Spleen (tissue), 11 donors: ENCODE measurements at regions not wholly inside any gene's neighbourhood (a gene's known extent, or its start where the extent isn't known, plus 50 kb on each side); places are given as distances from the start of the nearest gene placed in this dataset.

Experiments used
- DNase-seq: peaks from one replicate; pipeline ENCODE4 v3.0.0-alpha.2; 2020
- H3K27ac ChIP-seq, 8 donors: fragments of 200-600 bp; sonication (generic) in 7 of 8; 1 replicate in 4 of 8; 2 replicates in 4 of 8; pipeline versions ENCODE4 v1.5.0 to v1.8.0; 2016 to 2021; ENCODE audit warnings: inconsistent platforms in 4 of 8, mild to moderate bottlenecking in 4 of 8, moderate library complexity in 1 of 8
- H3K27me3 ChIP-seq, 7 donors: fragments of 200-600 bp; sonication (generic) in 6 of 7; replicated peaks in 1 of 7; 1 replicate in 4 of 7; 2 replicates in 3 of 7; pipeline versions ENCODE4 v1.5.0 to v1.8.0; 2016 to 2021; ENCODE audit warnings: inconsistent platforms in 3 of 7, mild to moderate bottlenecking in 1 of 7
- H3K36me3 ChIP-seq, 6 donors: fragments of 200-600 bp; sonication (generic) in 5 of 6; 1 replicate in 4 of 6; 2 replicates in 2 of 6; pipeline versions ENCODE4 v1.5.0 to v1.8.0; 2016 to 2021; ENCODE audit warnings: inconsistent platforms in 2 of 6
- H3K4me1 ChIP-seq, 6 donors: fragments of 200-600 bp; sonication (generic) in 5 of 6; 1 replicate in 3 of 6; 2 replicates in 3 of 6; pipeline versions ENCODE4 v1.5.0 to v1.8.0; 2016 to 2021; ENCODE audit warnings: inconsistent platforms in 3 of 6
- H3K4me3 ChIP-seq, 8 donors: fragments of 200-600 bp; sonication (generic) in 7 of 8; 1 replicate in 4 of 8; 2 replicates in 4 of 8; pipeline versions ENCODE4 v1.5.0 to v1.8.0; 2016 to 2021; ENCODE audit warnings: inconsistent platforms in 4 of 8, mild to moderate bottlenecking in 4 of 8, moderate library complexity in 2 of 8
- H3K9me3 ChIP-seq, 8 donors: fragments of 200-600 bp; sonication (generic) in 7 of 8; 1 replicate in 4 of 8; 2 replicates in 4 of 8; pipeline versions ENCODE4 v1.5.0 to v1.8.0; 2016 to 2021; ENCODE audit warnings: inconsistent platforms in 4 of 8
- CTCF ChIP-seq, 11 experiments: fragments of 200-600 bp in 7 of 11; fragments of 450-650 bp in 4 of 11; sonication (generic) in 4 of 11; IDR thresholded peaks in 8 of 11; conservative IDR thresholded peaks in 3 of 11; 1 replicate in 7 of 11; 2 replicates in 4 of 11; pipeline versions ENCODE4 v1.4.0 to v1.8.0; 2016 to 2021; ENCODE audit warnings: antibody characterized with exemption in 11 of 11, inconsistent platforms in 4 of 11, mild to moderate bottlenecking in 1 of 11
- POLR2A ChIP-seq, 3 donors: fragments of 450-650 bp; IDR thresholded peaks; one replicate each; pipeline ENCODE4 v1.5.1; 2017; ENCODE audit warnings: antibody characterized with exemption in 3 of 3, mild to moderate bottlenecking in 1 of 3
- POLR2AphosphoS5 ChIP-seq, 3 donors: sonication (generic); formaldehyde crosslinking; IDR thresholded peaks; one replicate each; pipeline ENCODE4 v1.5.1; 2017; ENCODE audit warnings: antibody characterized with exemption in 3 of 3
- WGBS, 5 donors: extraction: QIAGEN DNeasy Blood & Tissue Kit in 3 of 5; methylation state at CpG; one replicate each; pipeline versions ENCODE4 v1.1.5 to v1.1.7; 2013 to 2018; 5-methylcytosine and 5-hydroxymethylcytosine counted together
- intact Hi-C: fragments of 100-400 bp; cut with DNase I; formaldehyde crosslinking; loops from one replicate; pipeline ENCODE4 v1.15.0; 2023; ENCODE audit warnings: low total_unique reads
- donor health status: healthy with polysubstance abuse.
- donor health status: DM: no; HTN: no; CAD: no; lungs with moderate emphysema.
- donor health status: DM: no; HTN: no; CAD: no.
- donor health status: Bipolar disorder and iron deficiency.
- donor health status: healthy.
- donor health status: DM: no; HTN: no; CAD: no.
- donor health status: DM: yes; HTN: yes; CAD: no.

- no peak overlapping the region for H3K27ac ChIP-seq
- H3K9me3 ChIP-seq, result no peaks in the 10 kb centered on the region
- 93 to 98% (median 96%) methylated on average over 4 of the region's 4 CpGs for WGBS, 5 donors
- no peaks in the 10 kb centered on the region for H3K36me3 ChIP-seq
- intact Hi-C loops, result no loop called here
- no peaks in the 10 kb centered on the region for H3K4me1 ChIP-seq
- TF ChIP-seq CTCF (IDR thresholded peaks at IDR 0.05 in 8 of 11, conservative IDR thresholded peaks at IDR 0.05 in 3 of 11) (no peak), POLR2A (IDR thresholded peaks at IDR 0.05) (no peak), POLR2AphosphoS5 (IDR thresholded peaks at IDR 0.05) (no peak)
- H3K4me3 ChIP-seq, result no peak overlapping the region
- DNase-seq, result no peak
- no peaks in the 10 kb centered on the region for H3K27me3 ChIP-seq
Measured at GRCh38 chr2:181114021-181114420, 133.6 kb downstream of the UBE2E3 start.

- DNase-seq, result no peak
- Histone ChIP-seq H3K9me3 (no peaks in the 10 kb centered on the region), H3K4me1 (no peaks in the 10 kb centered on the region), H3K4me3 (no peak overlapping the region), H3K36me3 (no peaks in the 10 kb centered on the region), H3K27ac (no peak overlapping the region), H3K27me3 (no peaks in the 10 kb centered on the region)
- WGBS, 5 donors, result 79 to 88% (median 80%) methylated on average over 1 of the region's 1 CpG
- intact Hi-C loops, result no loop called here
- no peak for TF ChIP-seq POLR2AphosphoS5 (IDR thresholded peaks at IDR 0.05)
- TF ChIP-seq CTCF (IDR thresholded peaks at IDR 0.05 in 8 of 11, conservative IDR thresholded peaks at IDR 0.05 in 3 of 11), result no peak
- TF ChIP-seq POLR2A (IDR thresholded peaks at IDR 0.05), result no peak
Measured at GRCh38 chr2:181116261-181116660, 135.9 kb downstream of the UBE2E3 start.

GRCh38 chr2:181117206-181117925 lies 137.0 kb downstream of the UBE2E3 start:
- Histone ChIP-seq H3K4me1 (no peaks in the 10 kb centered on the region), H3K36me3 (no peaks in the 10 kb centered on the region), H3K9me3 (no peaks in the 10 kb centered on the region), H3K27me3 (no peaks in the 10 kb centered on the region), H3K4me3 (no peak overlapping the region), H3K27ac (no peak overlapping the region)
- TF ChIP-seq CTCF (IDR thresholded peaks at IDR 0.05 in 8 of 11, conservative IDR thresholded peaks at IDR 0.05 in 3 of 11) (no peak), POLR2AphosphoS5 (IDR thresholded peaks at IDR 0.05) (no peak), POLR2A (IDR thresholded peaks at IDR 0.05) (no peak)
- no peak for DNase-seq
- intact Hi-C loops, result no loop called here

- Histone ChIP-seq H3K27me3 (no peaks in the 10 kb centered on the region), H3K36me3 (no peaks in the 10 kb centered on the region), H3K9me3 (no peaks in the 10 kb centered on the region), H3K27ac (no peak overlapping the region), H3K4me1 (peaks cover 0 to 23% (median 8%) of the 10 kb centered on the region in 6 donors), H3K4me3 (no peak overlapping the region)
- intact Hi-C loops, result no loop called here
- WGBS, 5 donors, result 90 to 100% (median 100%) methylated on average over 1 of the region's 1 CpG
- TF ChIP-seq POLR2AphosphoS5 (IDR thresholded peaks at IDR 0.05) (no peak), POLR2A (IDR thresholded peaks at IDR 0.05) (no peak), CTCF (IDR thresholded peaks at IDR 0.05 in 8 of 11, conservative IDR thresholded peaks at IDR 0.05 in 3 of 11) (no peak)
- DNase-seq, result no peak
Measured at GRCh38 chr2:181120625-181121024, 140.2 kb downstream of the UBE2E3 start.
